ENCODE measurements at regions not wholly inside any gene's neighbourhood (a gene's known extent, or its start where the extent isn't known, plus 50 kb on each side); places are given as distances from the start of the nearest gene placed in this dataset.
A peak's percentile ranks its signal among the peaks of the same experiment; 100 is the strongest.

- no peak overlapping the region for H3K4me3 ChIP-seq (replicated peaks in 1 of 2; ENCODE audit: low read depth in 2 of 2, low read length in 2 of 2)
- no peak for TF ChIP-seq CTCF (IDR thresholded peaks at IDR 0.05; ENCODE audit: low read depth, low read length)
- DNase-seq (ENCODE audit: low read depth in 2 of 2), result no peak
Observed at GRCh38 chr6:80942911-80943310, 809.6 kb downstream of the TENT5A start.

- DNase-seq (ENCODE audit: low read depth in 2 of 2), result no peak
- no peak for TF ChIP-seq CTCF (IDR thresholded peaks at IDR 0.05; ENCODE audit: low read depth, low read length)
- no peak overlapping the region for H3K4me3 ChIP-seq (replicated peaks in 1 of 2; ENCODE audit: low read depth in 2 of 2, low read length in 2 of 2)
Observed at GRCh38 chr6:80940976-80941375, 811.5 kb downstream of the TENT5A start.

- no peak for DNase-seq (ENCODE audit: low read depth in 2 of 2)
Observed at GRCh38 chr6:80940571-80940970, 811.9 kb downstream of the TENT5A start.

GRCh38 chr6:80939898-80940297, 812.6 kb downstream of the TENT5A start:
- no peak for TF ChIP-seq CTCF (IDR thresholded peaks at IDR 0.05; ENCODE audit: low read depth, low read length)
- no peak for DNase-seq (ENCODE audit: low read depth in 2 of 2)
- H3K4me3 ChIP-seq (replicated peaks in 1 of 2; ENCODE audit: low read depth in 2 of 2, low read length in 2 of 2), result no peak overlapping the region

More at GRCh38 chr6:80940571-80940970, 811.9 kb downstream of the TENT5A start:
- no peak overlapping the region for H3K4me3 ChIP-seq (replicated peaks in 1 of 2; ENCODE audit: low read depth in 2 of 2, low read length in 2 of 2)
- no peak for TF ChIP-seq CTCF (IDR thresholded peaks at IDR 0.05; ENCODE audit: low read depth, low read length)

GRCh38 chr6:80939480-80939879, 813.0 kb downstream of the TENT5A start:
- DNase-seq (ENCODE audit: low read depth in 2 of 2), result no peak
- no peak overlapping the region for H3K4me3 ChIP-seq (replicated peaks in 1 of 2; ENCODE audit: low read depth in 2 of 2, low read length in 2 of 2)
- TF ChIP-seq CTCF (IDR thresholded peaks at IDR 0.05; ENCODE audit: low read depth, low read length), result no peak

GRCh38 chr6:80938131-80938530, 814.4 kb downstream of the TENT5A start:
- no peak for DNase-seq (ENCODE audit: low read depth in 2 of 2)
- TF ChIP-seq CTCF (IDR thresholded peaks at IDR 0.05; ENCODE audit: low read depth, low read length), result no peak
- H3K4me3 ChIP-seq (replicated peaks in 1 of 2; ENCODE audit: low read depth in 2 of 2, low read length in 2 of 2), result no peak overlapping the region

- H3K4me3 ChIP-seq (replicated peaks in 1 of 2; ENCODE audit: low read depth in 2 of 2, low read length in 2 of 2), result no peak overlapping the region
- no peak for TF ChIP-seq CTCF (IDR thresholded peaks at IDR 0.05; ENCODE audit: low read depth, low read length)
- DNase-seq (ENCODE audit: low read depth in 2 of 2), result peak; percentile 13 to 62
Observed at GRCh38 chr6:80932359-80932758, 820.1 kb downstream of the TENT5A start.

Measured in cardiac fibroblast (primary cell).